ENCODE measurements at regions not wholly inside any gene's neighbourhood (a gene's known extent, or its start where the extent isn't known, plus 50 kb on each side); places are given as distances from the start of the nearest gene placed in this dataset.

GRCh38 chr2:234869164-234869563, 82.7 kb upstream of the SH3BP4 start:
- no peaks in the 10 kb centered on the region for H3K27me3 ChIP-seq (ENCODE audit: control insufficient read depth, insufficient read depth, low read length)
- Mint-ChIP-seq H3K4me3 (no peak overlapping the region), H3K4me1 (no peaks in the 10 kb centered on the region), H3K36me3 (no peaks in the 10 kb centered on the region), H3K9me3 (no peaks in the 10 kb centered on the region), H3K27me3 (ENCODE audit: low read depth in 2 of 2) (peaks cover 9 to 19% of the 10 kb centered on the region in 2 donors), H3K27ac (no peak overlapping the region)
- WGBS (ENCODE audit: insufficient coverage): 89% methylated on average over 1 of the region's 2 CpGs
- ATAC-seq: no peak
- DNase-seq: no peak
- H3K4me3 ChIP-seq (ENCODE audit: low read length): no peak overlapping the region
- H3K4me1 ChIP-seq (ENCODE audit: control insufficient read depth, insufficient read depth, low read length): no peaks in the 10 kb centered on the region
- H3K36me3 ChIP-seq (ENCODE audit: control insufficient read depth, insufficient read depth, low read length): no peaks in the 10 kb centered on the region
- intact Hi-C loops (cut with micrococcal nuclease): no loop called here
- H3K27ac ChIP-seq (ENCODE audit: low read length): no peak overlapping the region
- no peak for TF ChIP-seq CTCF (IDR thresholded peaks at IDR 0.05)
- H3K9me3 ChIP-seq (ENCODE audit: control insufficient read depth, insufficient read depth, low read length): no peaks in the 10 kb centered on the region

DNA sequence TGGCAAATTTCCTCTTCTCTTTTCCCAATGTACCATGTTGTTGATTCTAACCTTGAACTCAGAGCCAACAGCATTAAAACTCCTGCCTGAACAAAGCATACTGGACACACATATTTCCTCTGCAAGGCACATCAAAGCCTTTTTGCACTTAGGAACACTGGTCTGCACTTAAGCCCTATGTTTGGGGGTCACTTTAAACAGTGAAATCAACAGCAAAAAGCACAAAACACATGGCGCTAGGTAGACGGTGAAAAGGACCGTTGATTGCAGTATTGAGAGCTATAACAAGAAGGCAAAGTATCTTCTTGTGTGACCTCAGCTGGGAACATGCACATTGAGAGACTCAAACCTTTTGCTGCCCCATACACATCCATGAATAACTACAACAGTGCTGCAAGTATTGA, 83.9 kb upstream of the SH3BP4 start:
- intact Hi-C loops (cut with micrococcal nuclease): no loop called here
- Histone ChIP-seq H3K27me3 (ENCODE audit: control insufficient read depth, insufficient read depth, low read length) (no peaks in the 10 kb centered on the region), H3K4me3 (ENCODE audit: low read length) (no peak overlapping the region), H3K4me1 (ENCODE audit: control insufficient read depth, insufficient read depth, low read length) (no peaks in the 10 kb centered on the region), H3K27ac (ENCODE audit: low read length) (no peak overlapping the region), H3K36me3 (ENCODE audit: control insufficient read depth, insufficient read depth, low read length) (no peaks in the 10 kb centered on the region), H3K9me3 (ENCODE audit: control insufficient read depth, insufficient read depth, low read length) (no peaks in the 10 kb centered on the region)
- 94% methylated on average over 3 of the region's 3 CpGs for whole genome bisulfite sequencing (ENCODE audit: insufficient coverage)
- Mint-ChIP-seq H3K4me3 (no peak overlapping the region), H3K36me3 (no peaks in the 10 kb centered on the region), H3K4me1 (no peaks in the 10 kb centered on the region), H3K27me3 (ENCODE audit: low read depth in 2 of 2) (peaks cover 7 to 19% of the 10 kb centered on the region in 2 donors), H3K27ac (no peak overlapping the region), H3K9me3 (no peaks in the 10 kb centered on the region)
- no peak for ATAC-seq
- no peak for DNase-seq
- no peak for TF ChIP-seq CTCF (IDR thresholded peaks at IDR 0.05)

DNA sequence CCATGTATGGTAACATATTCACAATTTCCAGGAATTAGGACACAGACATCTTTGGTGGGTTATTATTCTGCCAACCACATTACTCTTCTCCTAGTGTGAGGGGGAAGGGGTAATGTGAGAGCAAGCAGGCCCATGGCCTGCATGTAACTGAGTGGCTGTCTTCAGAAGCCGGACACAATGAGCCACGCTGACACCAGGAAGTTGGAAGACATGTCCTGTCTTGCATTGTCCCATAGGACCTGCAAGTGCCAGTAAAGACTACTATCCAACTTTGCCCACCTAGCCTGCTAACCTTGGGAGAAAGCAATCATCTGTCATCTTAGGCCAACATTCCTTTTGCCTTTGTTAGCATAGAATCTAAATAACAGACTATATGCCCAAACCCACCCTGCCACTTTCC, 86.2 kb upstream of the SH3BP4 start:
- H3K9me3 ChIP-seq (ENCODE audit: control insufficient read depth, insufficient read depth, low read length): no peaks in the 10 kb centered on the region
- 98% methylated on average over 2 of the region's 2 CpGs for WGBS (ENCODE audit: insufficient coverage)
- no peaks in the 10 kb centered on the region for H3K27me3 ChIP-seq (ENCODE audit: control insufficient read depth, insufficient read depth, low read length)
- no peak overlapping the region for H3K4me3 Mint-ChIP-seq
- no peak overlapping the region for H3K27ac ChIP-seq (ENCODE audit: low read length)
- no peaks in the 10 kb centered on the region for H3K4me1 ChIP-seq (ENCODE audit: control insufficient read depth, insufficient read depth, low read length)
- no peak for TF ChIP-seq CTCF (IDR thresholded peaks at IDR 0.05)
- no peak overlapping the region for H3K27ac Mint-ChIP-seq
- no peak for DNase-seq
- intact Hi-C loops (cut with micrococcal nuclease): no loop called here
- H3K36me3 Mint-ChIP-seq: no peaks in the 10 kb centered on the region
- no peaks in the 10 kb centered on the region for H3K4me1 Mint-ChIP-seq
- H3K4me3 ChIP-seq (ENCODE audit: low read length): no peak overlapping the region
- H3K9me3 Mint-ChIP-seq: no peaks in the 10 kb centered on the region
- no peak for ATAC-seq
- H3K36me3 ChIP-seq (ENCODE audit: control insufficient read depth, insufficient read depth, low read length): no peaks in the 10 kb centered on the region
- peaks cover 3 to 10% of the 10 kb centered on the region in 2 donors for H3K27me3 Mint-ChIP-seq (ENCODE audit: low read depth in 2 of 2)

DNA sequence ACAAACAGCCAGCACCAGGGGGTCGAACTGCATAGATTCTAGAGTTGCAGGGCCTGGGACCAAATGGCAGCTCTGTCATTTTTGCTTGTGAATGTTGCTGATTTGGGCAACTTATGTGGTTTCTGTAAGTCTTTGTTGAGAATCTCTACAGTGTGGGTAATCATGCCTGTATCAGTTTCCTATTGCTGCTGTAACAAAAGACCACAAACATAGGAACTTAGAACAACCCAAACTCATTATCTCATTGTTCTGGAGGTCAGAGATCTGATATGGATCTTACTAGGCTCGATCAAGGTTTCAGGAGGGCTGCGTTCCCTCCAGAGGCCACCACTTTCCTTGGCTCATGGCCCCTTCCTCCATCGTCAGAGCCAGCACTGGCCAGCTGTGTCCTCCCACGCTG, 86.8 kb upstream of the SH3BP4 start:
- ATAC-seq: no peak
- WGBS (ENCODE audit: insufficient coverage): 87% methylated on average over 5 of the region's 5 CpGs
- Mint-ChIP-seq H3K9me3 (no peaks in the 10 kb centered on the region), H3K36me3 (no peaks in the 10 kb centered on the region), H3K4me3 (no peak overlapping the region), H3K27ac (no peak overlapping the region), H3K27me3 (ENCODE audit: low read depth in 2 of 2) (peaks cover 3 to 4% of the 10 kb centered on the region in 2 donors), H3K4me1 (no peaks in the 10 kb centered on the region)
- no peak overlapping the region for H3K4me3 ChIP-seq (ENCODE audit: low read length)
- H3K27ac ChIP-seq (ENCODE audit: low read length): no peak overlapping the region
- TF ChIP-seq CTCF (IDR thresholded peaks at IDR 0.05): no peak
- no peaks in the 10 kb centered on the region for H3K9me3 ChIP-seq (ENCODE audit: control insufficient read depth, insufficient read depth, low read length)
- intact Hi-C loops (cut with micrococcal nuclease): no loop called here
- DNase-seq: no peak
- no peaks in the 10 kb centered on the region for H3K36me3 ChIP-seq (ENCODE audit: control insufficient read depth, insufficient read depth, low read length)
- no peaks in the 10 kb centered on the region for H3K27me3 ChIP-seq (ENCODE audit: control insufficient read depth, insufficient read depth, low read length)
- H3K4me1 ChIP-seq (ENCODE audit: control insufficient read depth, insufficient read depth, low read length): no peaks in the 10 kb centered on the region

Measured in natural killer cell (primary cell).